ENCODE measurements at regions not wholly inside any gene's neighbourhood (a gene's known extent, or its start where the extent isn't known, plus 50 kb on each side); places are given as distances from the start of the nearest gene placed in this dataset.

DNA sequence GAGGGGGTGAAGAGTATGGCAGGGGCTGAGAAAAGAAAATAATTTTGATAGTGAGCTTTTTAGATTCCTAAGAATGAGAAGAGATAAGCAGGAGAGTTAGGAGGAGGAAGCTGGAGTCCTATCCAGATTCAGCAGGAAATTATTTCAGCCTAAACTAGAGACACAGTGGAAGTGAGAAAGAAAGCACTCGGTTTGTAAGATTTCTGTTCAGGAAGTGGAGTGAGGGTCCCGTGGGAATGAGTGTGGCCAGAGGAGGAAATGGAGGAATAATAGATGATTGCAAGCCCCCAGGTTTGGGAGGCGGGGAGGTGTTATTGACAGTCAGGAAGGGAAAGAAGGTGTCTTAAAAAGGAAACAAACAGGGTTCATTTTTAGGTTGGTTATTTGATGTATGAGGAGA is 84.8 kb upstream of the NRP1 start:
- 70 to 78% methylated on average over 3 of the region's 3 CpGs for WGBS, 2 donors
- Histone ChIP-seq H3K4me1 (ENCODE audit: control insufficient read depth in 1 of 2, insufficient read depth in 2 of 2, low read length in 2 of 2) (no peaks in the 10 kb centered on the region), H3K9me3 (ENCODE audit: control insufficient read depth, low read length) (no peaks in the 10 kb centered on the region), H3K27ac (ENCODE audit: low read depth in 1 of 2, low read length in 2 of 2) (no peak overlapping the region), H3K36me3 (ENCODE audit: control insufficient read depth in 1 of 2, insufficient read depth in 2 of 2, low read length in 1 of 2) (no peaks in the 10 kb centered on the region), H3K27me3 (ENCODE audit: control insufficient read depth in 1 of 2, insufficient read depth in 2 of 2, low read length in 1 of 2) (no peaks in the 10 kb centered on the region), H3K4me3 (ENCODE audit: low read length in 2 of 2) (no peak overlapping the region)
- intact Hi-C loops (cut with DNase I), result no loop called here
- DNase-seq (no peak), ATAC-seq (ENCODE audit: low FRiP score) (no peak)

GRCh38 chr10:33418301-33418700 is 83.8 kb upstream of the NRP1 start:
- no peak for ATAC-seq (ENCODE audit: low FRiP score)
- 93 to 95% methylated on average over 4 of the region's 4 CpGs for WGBS, 2 donors
- Histone ChIP-seq H3K36me3 (ENCODE audit: control insufficient read depth in 1 of 2, insufficient read depth in 2 of 2, low read length in 1 of 2) (no peaks in the 10 kb centered on the region), H3K4me3 (ENCODE audit: low read length in 2 of 2) (no peak overlapping the region), H3K4me1 (ENCODE audit: control insufficient read depth in 1 of 2, insufficient read depth in 2 of 2, low read length in 2 of 2) (no peaks in the 10 kb centered on the region), H3K27me3 (ENCODE audit: control insufficient read depth in 1 of 2, insufficient read depth in 2 of 2, low read length in 1 of 2) (no peaks in the 10 kb centered on the region), H3K27ac (ENCODE audit: low read depth in 1 of 2, low read length in 2 of 2) (no peak overlapping the region), H3K9me3 (ENCODE audit: control insufficient read depth, low read length) (no peaks in the 10 kb centered on the region)
- no peak for DNase-seq
- intact Hi-C loops (cut with DNase I), result no loop called here

DNA sequence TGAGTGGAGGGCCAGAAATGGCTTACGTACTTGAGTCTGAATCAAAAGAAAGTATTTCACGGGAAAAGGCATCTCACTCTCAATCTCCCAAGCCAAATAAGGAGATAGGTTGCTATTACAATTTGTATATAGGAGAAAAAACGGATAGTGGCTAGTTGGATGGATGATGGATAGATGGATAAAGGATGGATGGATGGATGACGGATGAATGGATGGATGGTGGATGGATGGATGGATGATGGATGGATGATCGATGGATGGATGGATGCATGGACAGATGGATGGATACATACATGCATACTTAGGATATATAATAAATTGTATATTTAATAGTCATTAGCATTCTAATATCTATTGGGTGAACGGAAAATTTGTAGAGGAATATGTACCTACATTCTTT is 82.2 kb upstream of the NRP1 start:
- ATAC-seq (ENCODE audit: low FRiP score), result no peak
- intact Hi-C loops (cut with DNase I), result no loop called here
- Histone ChIP-seq H3K9me3 (ENCODE audit: control insufficient read depth, low read length) (no peaks in the 10 kb centered on the region), H3K4me1 (ENCODE audit: control insufficient read depth in 1 of 2, insufficient read depth in 2 of 2, low read length in 2 of 2) (no peaks in the 10 kb centered on the region), H3K27me3 (ENCODE audit: control insufficient read depth in 1 of 2, insufficient read depth in 2 of 2, low read length in 1 of 2) (no peaks in the 10 kb centered on the region), H3K4me3 (ENCODE audit: low read length in 2 of 2) (no peak overlapping the region), H3K36me3 (ENCODE audit: control insufficient read depth in 1 of 2, insufficient read depth in 2 of 2, low read length in 1 of 2) (no peaks in the 10 kb centered on the region), H3K27ac (ENCODE audit: low read depth in 1 of 2, low read length in 2 of 2) (no peak overlapping the region)
- DNase-seq, result no peak
- WGBS, 2 donors, result 89 to 93% methylated on average over 6 of the region's 6 CpGs

- Histone ChIP-seq H3K27me3 (ENCODE audit: control insufficient read depth in 1 of 2, insufficient read depth in 2 of 2, low read length in 1 of 2) (no peaks in the 10 kb centered on the region), H3K27ac (ENCODE audit: low read depth in 1 of 2, low read length in 2 of 2) (no peak overlapping the region), H3K4me3 (ENCODE audit: low read length in 2 of 2) (no peak overlapping the region), H3K9me3 (ENCODE audit: control insufficient read depth, low read length) (no peaks in the 10 kb centered on the region), H3K4me1 (ENCODE audit: control insufficient read depth in 1 of 2, insufficient read depth in 2 of 2, low read length in 2 of 2) (no peaks in the 10 kb centered on the region), H3K36me3 (ENCODE audit: control insufficient read depth in 1 of 2, insufficient read depth in 2 of 2, low read length in 1 of 2) (no peaks in the 10 kb centered on the region)
- ATAC-seq (ENCODE audit: low FRiP score) (no peak), DNase-seq (no peak)
- intact Hi-C loops (cut with DNase I), result no loop called here
- WGBS, 2 donors, result 41 to 48% methylated on average over 1 of the region's 1 CpG
These were observed 81.7 kb upstream of the NRP1 start for GRCh38 chr10:33416209-33416608.

DNA sequence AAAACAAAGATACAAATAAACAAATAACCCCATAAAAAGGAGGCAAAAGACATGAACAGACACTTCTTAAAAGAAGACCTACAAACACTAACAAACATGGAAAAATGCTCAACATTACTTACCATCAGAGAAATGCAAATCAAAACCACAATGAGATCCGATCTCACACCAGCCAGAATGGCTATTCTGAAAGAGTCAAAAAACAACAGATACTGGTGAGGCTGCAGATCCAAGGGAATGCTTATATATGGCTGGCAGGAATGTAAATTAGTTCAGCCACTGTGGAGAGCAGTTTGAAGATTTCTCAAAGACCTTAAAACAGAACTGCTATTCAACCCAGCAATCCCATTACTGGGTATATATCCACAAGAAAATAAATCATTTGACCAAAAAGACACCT is 80.4 kb upstream of the NRP1 start:
- DNase-seq (no peak), ATAC-seq (ENCODE audit: low FRiP score) (no peak)
- no peak overlapping the region for H3K4me3 ChIP-seq (ENCODE audit: low read length in 2 of 2)
- H3K36me3 ChIP-seq (ENCODE audit: control insufficient read depth in 1 of 2, insufficient read depth in 2 of 2, low read length in 1 of 2), result no peaks in the 10 kb centered on the region
- no peaks in the 10 kb centered on the region for H3K27me3 ChIP-seq (ENCODE audit: control insufficient read depth in 1 of 2, insufficient read depth in 2 of 2, low read length in 1 of 2)
- no peak overlapping the region for H3K27ac ChIP-seq (ENCODE audit: low read depth in 1 of 2, low read length in 2 of 2)
- 88 to 97% methylated on average over 1 of the region's 1 CpG for WGBS, 2 donors
- intact Hi-C loops (cut with DNase I), result no loop called here
- no peaks in the 10 kb centered on the region for H3K4me1 ChIP-seq (ENCODE audit: control insufficient read depth in 1 of 2, insufficient read depth in 2 of 2, low read length in 2 of 2)
- H3K9me3 ChIP-seq (ENCODE audit: control insufficient read depth, low read length), result no peaks in the 10 kb centered on the region

GRCh38 chr10:33412653-33413361 is 78.3 kb upstream of the NRP1 start:
- H3K27ac ChIP-seq (ENCODE audit: low read depth in 1 of 2, low read length in 2 of 2), result no peak overlapping the region
- no peaks in the 10 kb centered on the region for H3K4me1 ChIP-seq (ENCODE audit: control insufficient read depth in 1 of 2, insufficient read depth in 2 of 2, low read length in 2 of 2)
- 50 to 59% methylated on average over 6 of the region's 6 CpGs for WGBS, 2 donors
- intact Hi-C loops (cut with DNase I), result no loop called here
- ATAC-seq (ENCODE audit: low FRiP score) (peak; percentile 22), DNase-seq (peak; percentile 71 to 76)
- no peaks in the 10 kb centered on the region for H3K9me3 ChIP-seq (ENCODE audit: control insufficient read depth, low read length)
- H3K36me3 ChIP-seq (ENCODE audit: control insufficient read depth in 1 of 2, insufficient read depth in 2 of 2, low read length in 1 of 2), result no peaks in the 10 kb centered on the region
- H3K4me3 ChIP-seq (ENCODE audit: low read length in 2 of 2), result no peak overlapping the region
- H3K27me3 ChIP-seq (ENCODE audit: control insufficient read depth in 1 of 2, insufficient read depth in 2 of 2, low read length in 1 of 2), result no peaks in the 10 kb centered on the region

GRCh38 chr10:33412241-33412640 is 77.8 kb upstream of the NRP1 start:
- Histone ChIP-seq H3K4me3 (ENCODE audit: low read length in 2 of 2) (no peak overlapping the region), H3K27ac (ENCODE audit: low read depth in 1 of 2, low read length in 2 of 2) (no peak overlapping the region), H3K9me3 (ENCODE audit: control insufficient read depth, low read length) (no peaks in the 10 kb centered on the region), H3K4me1 (ENCODE audit: control insufficient read depth in 1 of 2, insufficient read depth in 2 of 2, low read length in 2 of 2) (no peaks in the 10 kb centered on the region), H3K36me3 (ENCODE audit: control insufficient read depth in 1 of 2, insufficient read depth in 2 of 2, low read length in 1 of 2) (no peaks in the 10 kb centered on the region), H3K27me3 (ENCODE audit: control insufficient read depth in 1 of 2, insufficient read depth in 2 of 2, low read length in 1 of 2) (no peaks in the 10 kb centered on the region)
- ATAC-seq (ENCODE audit: low FRiP score) (peak; percentile 26), DNase-seq (no peak)
- intact Hi-C loops (cut with DNase I), result no loop called here
- 87 to 94% methylated on average over 1 of the region's 1 CpG for WGBS, 2 donors

GRCh38 chr10:33410860-33411234 is 76.4 kb upstream of the NRP1 start:
- no peak overlapping the region for H3K27ac ChIP-seq (ENCODE audit: low read depth in 1 of 2, low read length in 2 of 2)
- H3K4me3 ChIP-seq (ENCODE audit: low read length in 2 of 2), result no peak overlapping the region
- H3K36me3 ChIP-seq (ENCODE audit: control insufficient read depth in 1 of 2, insufficient read depth in 2 of 2, low read length in 1 of 2), result no peaks in the 10 kb centered on the region
- no peak for DNase-seq
- H3K9me3 ChIP-seq (ENCODE audit: control insufficient read depth, low read length), result no peaks in the 10 kb centered on the region
- no peaks in the 10 kb centered on the region for H3K27me3 ChIP-seq (ENCODE audit: control insufficient read depth in 1 of 2, insufficient read depth in 2 of 2, low read length in 1 of 2)
- no peaks in the 10 kb centered on the region for H3K4me1 ChIP-seq (ENCODE audit: control insufficient read depth in 1 of 2, insufficient read depth in 2 of 2, low read length in 2 of 2)
- WGBS, 2 donors, result 96 to 97% methylated on average over 4 of the region's 4 CpGs
- no peak for ATAC-seq (ENCODE audit: low FRiP score)
- intact Hi-C loops (cut with DNase I), result no loop called here

GRCh38 chr10:33410096-33410859 is 75.8 kb upstream of the NRP1 start:
- Histone ChIP-seq H3K4me1 (ENCODE audit: control insufficient read depth in 1 of 2, insufficient read depth in 2 of 2, low read length in 2 of 2) (no peaks in the 10 kb centered on the region), H3K27ac (ENCODE audit: low read depth in 1 of 2, low read length in 2 of 2) (no peak overlapping the region), H3K36me3 (ENCODE audit: control insufficient read depth in 1 of 2, insufficient read depth in 2 of 2, low read length in 1 of 2) (no peaks in the 10 kb centered on the region), H3K27me3 (ENCODE audit: control insufficient read depth in 1 of 2, insufficient read depth in 2 of 2, low read length in 1 of 2) (no peaks in the 10 kb centered on the region), H3K9me3 (ENCODE audit: control insufficient read depth, low read length) (no peaks in the 10 kb centered on the region), H3K4me3 (ENCODE audit: low read length in 2 of 2) (no peak overlapping the region)
- DNase-seq (no peak), ATAC-seq (ENCODE audit: low FRiP score) (no peak)
- WGBS, 2 donors, result 96 to 98% methylated on average over 10 of the region's 10 CpGs
- intact Hi-C loops (cut with DNase I), result no loop called here

All from aorta (tissue), 5 donors.